Activated T-cell treated with anti-CD3 and anti-CD28 coated beads, Interleukin-2, amount 50 U/mL, for 1 hour (primary cell): ENCODE measurements at regions not wholly inside any gene's neighbourhood (a gene's known extent, or its start where the extent isn't known, plus 50 kb on each side); places are given as distances from the start of the nearest gene placed in this dataset.
"Not testable (repeated sequence)": the region's sequence is repeated elsewhere in the genome, so short reads cannot be mapped to it uniquely, and the experiment has no call there.

Experiments used
- DNase-seq: peaks from one replicate; pipeline ENCODE4 v3.0.0-alpha.2; 2020

- DNase-seq: no peak
These were observed 184.5 kb upstream of the CXCL12 start for GRCh38 chr10:44569193-44570091.

DNA sequence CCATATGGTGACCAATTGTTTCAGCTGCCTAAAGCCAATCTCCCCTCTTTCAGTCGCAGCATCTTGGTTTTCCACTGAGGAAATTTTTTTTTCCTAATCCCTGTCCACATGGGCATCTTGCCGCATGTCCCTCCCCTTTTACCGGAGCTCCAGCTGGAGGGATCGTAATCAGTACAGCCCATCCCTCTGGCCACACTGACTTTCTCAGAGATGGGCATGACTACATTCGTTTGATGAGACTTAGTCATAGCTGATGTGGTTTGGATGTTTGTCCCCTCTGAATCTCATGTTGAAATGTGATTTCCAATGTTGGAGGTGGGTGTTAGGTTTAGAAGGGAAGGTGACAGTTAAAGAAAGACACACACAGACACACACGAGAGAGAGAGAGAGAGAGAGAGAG lies 186.8 kb upstream of the CXCL12 start:
- no peak for DNase-seq

DNA sequence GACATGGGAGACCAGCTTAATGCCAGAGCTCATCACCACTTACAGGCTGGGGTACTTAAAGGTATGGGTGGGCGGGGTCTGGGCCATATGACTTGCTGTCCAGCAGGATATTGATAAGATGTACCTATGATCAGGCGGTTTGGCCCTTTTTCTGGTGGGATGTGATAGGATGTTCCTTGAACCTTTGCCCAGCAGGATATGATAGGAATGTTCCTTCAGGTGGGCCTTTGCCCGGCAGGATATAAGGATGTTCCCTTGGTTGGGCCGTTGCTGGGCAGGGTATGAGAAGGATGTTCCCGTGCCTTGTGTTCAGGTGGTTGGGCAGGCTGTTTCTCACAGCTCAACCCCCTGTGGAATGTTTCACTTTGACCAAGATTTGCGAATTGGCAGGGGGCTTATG lies 187.2 kb upstream of the CXCL12 start:
- no peak for DNase-seq

- DNase-seq: no peak
These were observed 188.9 kb upstream of the CXCL12 start for GRCh38 chr10:44573821-44574220.

DNA sequence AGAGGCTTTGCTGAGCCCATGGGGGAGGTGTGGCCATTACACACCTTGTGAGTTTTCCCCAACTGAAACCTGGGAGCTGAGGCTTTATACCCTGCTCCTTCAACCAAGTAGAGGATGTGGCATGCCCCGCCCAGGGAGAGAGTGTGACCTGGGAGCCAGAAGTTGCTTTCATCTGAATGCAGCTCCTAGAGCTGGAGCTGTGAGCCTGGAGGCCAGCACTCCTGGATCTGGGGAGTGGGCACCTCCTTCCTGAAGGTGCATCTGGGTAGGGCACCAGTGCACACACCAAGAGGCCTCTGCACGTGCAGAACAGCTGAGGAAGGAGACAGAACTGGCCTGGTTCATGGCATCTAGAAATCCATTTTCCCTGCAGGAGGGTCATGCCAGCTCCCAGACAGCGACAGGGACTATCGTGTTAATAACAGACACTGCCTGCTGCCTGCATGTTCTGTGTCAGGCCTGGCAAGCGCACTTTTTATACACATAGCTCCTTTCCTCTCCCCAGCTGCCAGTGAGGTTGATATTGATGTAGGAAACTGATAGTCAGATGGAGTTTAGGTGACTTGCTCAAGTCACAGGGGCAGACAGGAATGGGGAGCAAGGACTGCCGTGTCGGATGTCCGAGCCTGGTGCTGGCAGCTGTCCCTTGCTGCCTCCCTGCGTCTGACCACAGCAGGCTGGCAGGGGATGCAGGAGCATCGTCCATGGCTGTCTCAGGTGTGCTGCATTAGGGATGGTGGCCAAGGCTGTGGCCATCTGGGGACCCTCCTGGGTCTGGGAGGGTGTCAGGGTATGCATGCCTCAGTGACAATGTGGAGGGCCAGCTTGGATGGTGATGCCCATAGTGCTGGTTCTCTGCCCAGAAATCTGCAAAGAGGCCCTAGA lies 189.9 kb upstream of the CXCL12 start:
- no peak for DNase-seq

GRCh38 chr10:44575601-44576380 lies 190.9 kb upstream of the CXCL12 start:
- no peak for DNase-seq

- DNase-seq: peak; percentile 21
These were observed 191.8 kb upstream of the CXCL12 start for GRCh38 chr10:44576702-44577191.

GRCh38 chr10:44577533-44577932 lies 192.6 kb upstream of the CXCL12 start:
- DNase-seq: no peak

DNA sequence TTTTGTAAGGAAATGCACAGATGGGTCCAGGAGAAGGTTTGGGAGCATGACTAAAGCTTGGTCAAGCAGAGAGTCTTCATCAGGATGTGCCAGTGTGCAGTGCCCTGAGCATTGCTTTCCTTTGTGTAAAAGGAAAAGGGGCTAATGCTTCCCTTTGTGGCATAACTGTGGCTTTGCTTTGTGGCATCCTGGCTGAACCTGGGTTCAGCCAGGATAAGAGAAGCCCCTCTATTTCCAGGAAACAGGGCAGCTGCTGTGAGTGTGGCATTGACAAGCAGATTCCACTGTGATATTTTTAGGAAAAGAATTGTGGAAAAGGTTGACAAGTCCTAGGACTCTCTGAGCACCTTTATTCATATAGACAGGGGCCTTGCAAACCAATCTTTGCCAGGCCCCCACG lies 193.4 kb upstream of the CXCL12 start:
- DNase-seq: no peak

- DNase-seq: not testable (repeated sequence)
These were observed 194.1 kb upstream of the CXCL12 start for GRCh38 chr10:44578963-44579362.

DNA sequence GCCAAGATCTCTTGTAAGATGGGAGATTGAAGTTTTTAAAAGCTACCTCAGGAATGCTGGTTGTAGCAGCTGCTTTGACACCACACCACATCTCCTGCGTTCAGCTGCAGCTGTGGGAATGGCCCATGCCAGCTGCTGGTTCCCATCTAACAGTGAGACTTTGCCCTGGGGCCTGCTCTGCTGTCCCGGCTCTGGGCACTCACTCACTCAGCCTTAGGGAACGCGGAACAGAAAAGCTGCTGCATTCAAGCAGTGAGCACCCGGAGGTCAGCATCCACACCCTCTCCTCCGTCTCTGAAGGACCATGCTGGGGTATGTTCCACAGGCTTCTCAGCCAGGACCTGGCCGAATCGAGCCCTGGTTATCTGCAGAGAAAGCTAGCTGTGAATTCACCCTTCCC lies 197.1 kb upstream of the CXCL12 start:
- no peak for DNase-seq

DNA sequence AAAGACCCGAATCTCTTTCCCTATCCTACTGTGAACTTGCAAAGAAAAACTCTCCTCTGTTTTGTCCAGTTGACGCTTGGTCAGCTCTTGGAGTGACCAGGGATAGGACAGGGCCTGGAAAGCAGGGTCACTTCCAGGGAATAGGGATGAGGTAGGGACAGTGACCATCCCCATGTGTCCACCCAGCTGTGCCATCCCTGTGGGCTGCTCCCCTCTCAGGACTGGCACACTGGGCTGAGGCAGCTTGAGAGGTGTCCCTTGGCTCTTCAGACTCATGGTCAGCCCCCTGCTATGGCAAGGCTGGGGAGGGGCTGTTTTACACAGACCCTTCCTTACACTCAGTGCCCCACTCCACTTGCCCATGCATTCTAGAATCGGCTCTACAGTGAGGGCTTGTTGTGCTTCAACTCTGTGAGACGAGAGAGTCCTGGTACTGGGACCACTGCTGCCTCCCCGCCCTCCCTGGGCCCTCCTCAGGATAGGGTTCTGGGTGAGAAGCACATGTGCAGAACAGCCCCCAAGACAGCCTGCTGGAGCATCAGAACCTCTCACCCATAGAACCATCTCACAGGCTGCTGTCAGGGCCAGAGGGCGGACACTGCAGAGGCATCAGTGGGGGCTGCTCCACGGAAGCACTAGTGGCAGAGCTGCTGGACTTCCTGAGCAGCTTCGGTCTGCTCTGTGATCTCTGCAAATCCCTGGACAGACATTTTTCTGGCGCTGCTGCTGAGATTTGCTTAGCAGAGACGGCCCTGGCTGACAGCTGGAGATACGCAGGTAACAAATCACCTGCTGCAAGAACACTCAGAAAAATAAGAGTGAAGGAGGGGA lies 202.8 kb upstream of the CXCL12 start:
- no peak for DNase-seq

- no peak for DNase-seq
These were observed 204.5 kb upstream of the CXCL12 start for GRCh38 chr10:44589181-44589943.

- DNase-seq: no peak
These were observed 205.1 kb upstream of the CXCL12 start for GRCh38 chr10:44589944-44590449.

GRCh38 chr10:44591911-44592310 lies 207.0 kb upstream of the CXCL12 start:
- no peak for DNase-seq

DNA sequence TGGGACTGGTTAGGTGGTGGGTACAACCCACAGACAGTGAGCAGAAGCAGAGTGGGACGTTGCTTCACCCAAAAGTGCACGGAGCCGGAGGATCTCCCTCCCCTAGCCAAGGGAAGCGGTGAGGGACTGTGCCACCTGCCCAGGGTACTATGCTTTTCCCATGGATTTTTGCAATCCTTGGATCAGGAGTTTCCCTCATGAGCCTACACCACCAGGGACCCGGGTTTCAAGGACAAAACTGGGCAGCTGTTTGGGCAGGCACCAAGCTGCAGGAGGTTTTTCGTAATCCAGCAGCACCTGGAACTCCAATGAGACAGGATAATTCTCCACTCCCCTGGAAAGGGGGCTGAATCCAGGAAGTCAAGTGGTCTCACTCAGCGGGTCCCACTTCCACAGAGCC lies 209.1 kb upstream of the CXCL12 start:
- no peak for DNase-seq

DNA sequence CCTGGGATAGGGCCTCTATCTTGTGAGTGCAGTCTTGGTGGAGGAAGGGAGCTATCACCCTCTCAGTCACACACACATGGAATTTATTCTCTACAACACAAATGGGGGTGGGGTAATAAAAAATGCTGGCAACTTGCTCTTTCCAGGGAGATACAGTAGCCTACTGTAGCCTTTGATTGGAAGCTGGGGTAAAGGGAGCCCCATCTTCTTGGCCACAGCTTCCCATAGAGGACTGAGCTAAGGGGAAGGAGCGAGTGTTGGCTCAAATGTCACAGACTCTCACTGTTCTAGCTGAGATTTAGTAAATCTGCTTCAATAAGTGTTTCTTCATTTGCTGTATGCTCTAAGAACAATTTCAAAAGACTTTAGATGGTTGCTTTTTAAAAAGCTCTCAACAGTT lies 222.2 kb upstream of the CXCL12 start:
- DNase-seq: no peak

GRCh38 chr10:44618910-44619309 lies 234.0 kb upstream of the CXCL12 start:
- no peak for DNase-seq

GRCh38 chr10:44619521-44619920 lies 234.6 kb upstream of the CXCL12 start:
- no peak for DNase-seq

GRCh38 chr10:44619975-44620374 lies 235.1 kb upstream of the CXCL12 start:
- DNase-seq: no peak
